CD4-positive, alpha-beta T cell treated with Interferon alpha-2 for 1 hour (primary cell): ENCODE measurements at regions not wholly inside any gene's neighbourhood (a gene's known extent, or its start where the extent isn't known, plus 50 kb on each side); places are given as distances from the start of the nearest gene placed in this dataset.
A peak's percentile ranks its signal among the peaks of the same experiment; 100 is the strongest.

Source experiments
- DNase-seq, 2 donors: peaks; one replicate each; pipeline ENCODE4 v3.0.0-alpha.2; 2020 to 2022

GRCh38 chr20:51265361-51265760 is 242.5 kb upstream of the KCNG1 start:
- no peak for DNase-seq

- DNase-seq: no peak
Observed at GRCh38 chr20:51262240-51262639, 239.3 kb upstream of the KCNG1 start.

DNA sequence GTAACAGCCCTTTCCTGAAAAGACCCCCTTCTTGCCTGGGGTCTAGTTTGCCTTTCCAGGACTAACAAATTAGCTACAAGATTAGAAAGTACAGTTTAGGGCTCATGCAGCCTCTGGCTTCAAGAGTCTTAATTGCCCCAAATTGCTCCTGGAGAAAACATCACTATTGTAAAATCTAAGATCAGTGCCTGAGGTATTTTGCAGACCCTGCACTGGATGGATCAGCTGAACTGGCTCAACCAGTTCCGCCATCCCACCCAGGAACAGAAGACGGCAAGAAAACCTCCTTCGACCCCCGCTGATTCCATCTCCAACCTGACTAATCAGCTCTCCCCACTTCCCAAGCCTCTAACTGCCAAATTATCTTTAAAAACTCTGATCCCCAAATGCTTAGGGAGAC is 236.5 kb upstream of the KCNG1 start:
- no peak for DNase-seq

DNA sequence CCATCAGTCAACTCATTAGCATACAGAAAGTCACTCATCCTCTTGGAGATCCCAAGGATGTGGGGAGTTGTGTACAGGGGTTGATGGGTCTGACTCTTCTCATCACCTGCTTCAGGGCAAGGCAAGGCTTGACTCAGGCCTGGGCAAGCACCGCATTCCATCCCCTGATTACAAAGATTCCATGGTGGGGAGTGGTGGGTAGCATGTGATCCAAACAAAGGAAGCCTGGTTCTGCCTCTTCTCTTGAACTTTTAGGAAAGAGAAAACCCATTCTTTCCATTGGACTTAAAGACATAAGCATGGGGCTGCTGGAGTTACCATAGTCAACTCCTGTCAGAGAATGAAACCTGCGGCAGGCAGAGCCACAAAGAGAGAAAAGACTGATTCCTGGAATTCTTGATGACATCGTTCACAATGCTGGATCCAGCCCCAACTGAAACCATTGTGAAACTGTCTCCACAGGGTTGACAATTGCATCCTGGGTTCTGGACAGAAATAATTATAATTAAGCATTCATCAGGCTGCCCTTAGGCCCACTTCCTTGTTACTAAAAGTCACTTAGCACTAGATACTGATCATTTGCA is 235.8 kb upstream of the KCNG1 start:
- DNase-seq: no peak

GRCh38 chr20:51255417-51255816 is 232.5 kb upstream of the KCNG1 start:
- no peak for DNase-seq

DNA sequence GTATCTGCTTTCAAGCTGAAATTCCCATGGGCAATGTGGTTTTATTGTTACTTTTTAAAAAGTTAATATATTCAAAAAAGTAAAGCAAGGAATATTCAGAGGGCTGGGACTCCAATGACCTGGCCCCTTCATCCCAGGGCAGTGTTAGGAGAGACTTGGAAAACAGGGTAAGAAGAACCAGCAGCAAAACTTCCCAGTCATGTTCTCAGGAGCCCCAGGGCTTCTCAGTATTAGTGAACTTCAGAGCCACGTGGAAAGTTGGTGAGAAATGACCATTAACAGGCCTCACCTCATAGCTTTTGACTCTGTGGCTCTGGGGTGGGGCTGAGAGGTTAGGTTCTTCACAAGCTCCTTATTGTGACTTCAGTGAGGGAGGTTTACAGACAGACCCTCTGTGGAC is 230.4 kb upstream of the KCNG1 start:
- DNase-seq: no peak

- DNase-seq: no peak
Observed at GRCh38 chr20:51249781-51250180, 226.9 kb upstream of the KCNG1 start.

DNA sequence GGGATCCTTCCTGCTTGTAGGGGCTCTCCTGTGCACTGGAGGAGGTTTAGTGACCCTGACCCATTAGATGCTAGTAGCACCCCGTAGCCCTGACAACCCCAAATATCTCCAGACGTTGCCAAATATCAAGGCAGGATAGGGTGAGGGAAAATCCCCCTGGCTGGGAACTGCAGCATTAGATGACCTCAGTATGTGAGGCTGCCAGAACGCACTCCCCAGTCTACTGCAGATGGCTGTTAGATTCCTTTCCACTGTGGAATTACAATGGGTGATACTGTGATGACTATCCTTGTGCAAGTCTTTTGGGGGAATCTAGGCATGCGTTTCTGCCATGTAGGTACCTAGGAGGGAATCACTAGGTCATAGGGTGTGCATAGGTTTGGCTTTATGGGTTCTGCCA is 226.3 kb upstream of the KCNG1 start:
- DNase-seq: no peak

- DNase-seq: no peak
Observed at GRCh38 chr20:51244466-51244865, 221.6 kb upstream of the KCNG1 start.

DNA sequence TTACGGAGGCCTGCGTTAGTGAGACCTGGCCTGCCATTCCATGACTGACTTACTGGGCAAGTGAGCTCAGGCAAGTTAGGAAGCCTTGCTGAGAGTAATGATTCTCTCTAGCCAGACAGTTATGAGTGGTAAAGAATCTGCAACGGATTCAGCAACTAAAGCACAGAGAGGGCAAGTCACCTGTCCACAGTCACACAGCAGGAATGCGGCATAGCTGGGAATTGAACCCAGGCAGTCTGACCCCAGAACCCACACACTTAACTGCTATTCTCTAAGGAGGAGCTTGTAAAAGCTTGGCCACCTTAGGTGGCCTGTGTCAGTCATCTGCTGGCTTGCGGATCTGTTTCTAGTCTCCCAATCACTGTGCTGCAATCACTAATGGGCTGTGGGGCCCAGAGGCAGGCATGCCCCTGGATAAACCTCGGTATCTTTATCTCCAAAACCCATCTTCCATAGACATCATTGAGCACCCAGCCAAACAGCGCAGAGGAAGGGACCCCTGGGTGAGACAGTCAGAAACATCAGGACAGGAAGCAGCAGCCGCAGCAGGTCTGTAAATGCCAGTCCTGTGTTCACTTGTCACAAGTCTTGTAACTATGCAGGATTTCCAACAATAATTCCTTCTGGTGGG is 215.9 kb upstream of the KCNG1 start:
- DNase-seq: no peak

- DNase-seq: no peak
Observed at GRCh38 chr20:51237791-51238190, 214.9 kb upstream of the KCNG1 start.

DNA sequence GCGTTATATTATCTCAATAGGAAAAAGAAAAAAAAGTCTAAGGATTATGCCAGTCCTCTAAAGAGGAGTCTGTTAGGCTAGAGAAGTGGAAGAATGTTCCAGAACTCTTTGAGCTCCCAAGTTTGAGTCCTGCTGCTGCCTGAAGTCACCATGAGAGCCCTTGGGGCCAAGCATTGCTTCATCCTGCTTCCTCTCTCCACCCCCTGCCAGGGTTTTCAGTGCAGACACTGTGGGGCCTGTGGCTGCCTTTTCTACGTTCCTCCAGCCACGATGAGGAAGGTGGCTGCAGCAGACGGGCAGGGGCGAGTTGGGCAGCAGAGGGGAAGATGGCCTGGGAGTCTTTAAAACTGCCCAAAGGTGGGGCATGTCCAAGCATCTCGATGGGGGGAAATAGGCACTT is 214.4 kb upstream of the KCNG1 start:
- DNase-seq: no peak

- no peak for DNase-seq
Observed at GRCh38 chr20:51236421-51236820, 213.5 kb upstream of the KCNG1 start.

DNA sequence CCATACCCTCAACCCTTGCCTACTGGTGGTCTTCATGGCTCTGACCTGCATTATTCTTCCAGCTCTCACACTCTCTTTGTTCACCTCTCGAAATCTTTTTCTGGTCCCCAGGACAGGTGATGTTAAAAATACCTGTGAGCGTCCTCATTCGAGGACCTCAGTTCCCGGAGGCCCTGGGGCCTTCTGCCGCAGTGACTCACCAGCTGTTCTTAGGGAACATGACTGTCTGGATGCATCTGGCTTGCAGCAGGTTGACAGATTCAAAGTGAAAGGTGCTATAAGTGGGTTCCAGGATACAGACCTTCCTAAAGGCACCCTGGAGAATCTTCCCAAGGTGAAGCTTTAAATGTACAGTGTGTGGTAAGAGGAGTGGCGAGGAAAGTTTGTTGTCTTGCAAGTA is 210.4 kb upstream of the KCNG1 start:
- no peak for DNase-seq

DNA sequence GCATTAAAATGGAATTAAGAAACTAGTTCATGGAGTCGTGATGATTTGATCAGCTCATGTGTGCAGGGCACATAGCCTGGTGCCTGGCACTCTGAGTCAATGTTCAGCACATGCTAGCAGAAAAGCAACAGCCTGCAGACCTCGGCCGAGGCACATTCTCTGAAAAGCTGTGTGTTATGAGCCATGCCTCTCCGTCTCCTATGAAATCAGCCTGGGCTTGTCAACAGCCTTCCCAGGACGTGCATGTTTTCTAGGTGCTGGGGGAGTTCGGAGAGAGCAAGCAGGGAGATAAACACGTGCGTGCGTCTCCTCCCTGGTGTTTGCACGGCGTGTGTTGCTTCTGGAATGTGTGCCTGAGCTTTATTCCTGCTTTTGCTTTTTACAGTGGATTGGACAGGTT is 207.8 kb upstream of the KCNG1 start:
- no peak for DNase-seq

- no peak for DNase-seq
Observed at GRCh38 chr20:51228763-51229162, 205.9 kb upstream of the KCNG1 start.

GRCh38 chr20:51227744-51228143 is 204.8 kb upstream of the KCNG1 start:
- no peak for DNase-seq

GRCh38 chr20:51223183-51223720 is 200.3 kb upstream of the KCNG1 start:
- no peak for DNase-seq

GRCh38 chr20:51221791-51222408 is 199.0 kb upstream of the KCNG1 start:
- DNase-seq: no peak

DNA sequence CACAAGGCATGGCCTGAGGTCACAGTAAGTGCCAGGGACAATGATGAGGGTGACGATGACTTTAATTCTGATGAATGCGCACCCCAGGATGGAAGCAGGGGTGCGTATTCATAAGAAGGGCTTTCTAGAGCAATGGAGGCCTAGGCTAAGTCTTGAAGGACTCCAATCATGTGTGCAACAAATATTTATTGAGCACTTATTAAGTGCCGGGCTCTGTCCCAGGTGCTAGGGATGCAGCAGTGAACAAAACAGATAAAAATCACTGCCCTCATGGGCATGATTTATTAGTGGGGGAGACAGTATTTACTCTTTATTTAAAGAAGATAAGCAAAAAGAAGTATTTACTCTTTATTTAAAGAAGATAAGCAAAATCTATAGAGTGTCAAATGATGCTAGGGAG is 198.2 kb upstream of the KCNG1 start:
- DNase-seq: no peak

DNA sequence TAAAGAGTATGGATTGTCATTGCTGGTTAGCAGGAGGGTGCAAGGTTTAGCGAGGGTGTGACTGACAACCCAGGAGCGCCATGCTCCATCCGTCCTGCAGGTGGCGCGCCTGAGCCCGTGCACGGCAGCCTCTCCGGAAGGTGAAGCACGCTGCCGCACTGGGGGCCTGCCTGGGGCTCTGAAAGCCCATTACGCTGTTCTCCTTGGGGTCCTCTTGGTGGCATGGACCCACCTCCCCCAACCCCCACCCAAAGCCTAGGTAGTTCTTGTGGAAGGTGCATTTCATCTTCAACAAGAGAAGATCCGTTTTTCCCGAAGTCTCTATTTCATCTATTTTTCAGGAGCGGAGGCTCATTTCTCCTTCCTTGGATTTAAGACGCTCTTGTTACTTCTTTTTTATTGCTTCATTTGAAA is 197.4 kb upstream of the KCNG1 start:
- DNase-seq: peak; percentile 14 to 42

- no peak for DNase-seq
Observed at GRCh38 chr20:51219544-51219943, 196.6 kb upstream of the KCNG1 start.

GRCh38 chr20:51218603-51219002 is 195.7 kb upstream of the KCNG1 start:
- no peak for DNase-seq

GRCh38 chr20:51217347-51218045 is 194.6 kb upstream of the KCNG1 start:
- DNase-seq: no peak
